ENCODE measurements at regions not wholly inside any gene's neighbourhood (a gene's known extent, or its start where the extent isn't known, plus 50 kb on each side); places are given as distances from the start of the nearest gene placed in this dataset.
A peak's percentile ranks its signal among the peaks of the same experiment; 100 is the strongest.

- TF ChIP-seq JUN (IDR thresholded peaks at IDR 0.05; ENCODE audit: borderline replicate concordance, insufficient read depth, insufficient read length, low read depth) (no peak), MAX (IDR thresholded peaks at IDR 0.05; ENCODE audit: insufficient read depth, insufficient read length) (no peak)
- no peak overlapping the region for H3K4me2 ChIP-seq (ENCODE audit: insufficient read depth, low read length)
- H3K9ac ChIP-seq (replicated peaks; ENCODE audit: extremely low read depth, insufficient read depth, low read length): no peak overlapping the region
- no peaks in the 10 kb centered on the region for H3K9me3 ChIP-seq (replicated peaks; ENCODE audit: control insufficient read depth, insufficient read depth, low read length)
- BruUV-seq (replicated peaks): no TSS peak
- H3K4me1 ChIP-seq (ENCODE audit: control insufficient read depth, extremely low read depth, insufficient read depth, low read length): peaks cover 6% of the 10 kb centered on the region
- CTCF ChIA-PET: no interaction called here
- POLR2A ChIA-PET: no interaction called here
- FAIRE-seq: peak; percentile 59
- peak; percentile 64 for DNase-seq (ENCODE audit: low read depth, low spot score)
- no peak overlapping the region for H3K4me3 ChIP-seq (replicated peaks in 1 of 3; ENCODE audit: insufficient read depth in 1 of 3, low read depth in 1 of 3, low read length in 3 of 3)
- H2AFZ ChIP-seq (ENCODE audit: low read depth, low read length): peak overlapping the region; percentile 66
- H3K27ac ChIP-seq (ENCODE audit: insufficient read depth, low read depth, low read length): no peak overlapping the region
- no peaks in the 10 kb centered on the region for H3K79me2 ChIP-seq (ENCODE audit: control insufficient read depth, insufficient read depth, low read length)
- dilution Hi-C loops (cut with MboI; ENCODE audit: extremely low pct_ligation_motif_present, low sequenced_read_pairs): no loop called here
- intact Hi-C loops (cut with micrococcal nuclease): no loop called here
- no peaks in the 10 kb centered on the region for H3K9me1 ChIP-seq (replicated peaks; ENCODE audit: control insufficient read depth, extremely low read depth, insufficient read depth, low read length)
- H3K27me3 ChIP-seq (ENCODE audit: control insufficient read depth in 2 of 2, insufficient read depth in 2 of 2, low read length in 2 of 2): no peaks in the 10 kb centered on the region
- H3K36me3 ChIP-seq (ENCODE audit: control insufficient read depth in 2 of 2, extremely low read depth in 1 of 2, insufficient read depth in 2 of 2, low read length in 2 of 2): no peaks in the 10 kb centered on the region
- no peaks in the 10 kb centered on the region for H4K20me1 ChIP-seq (replicated peaks; ENCODE audit: control insufficient read depth, extremely low read depth, insufficient read depth, low read length)
Measured at GRCh38 chr5:44868541-44868940, 59.8 kb downstream of the MRPS30 start.

GRCh38 chr5:44869928-44870327 is 61.2 kb downstream of the MRPS30 start:
- FAIRE-seq: no peak
- TF ChIP-seq MAX (IDR thresholded peaks at IDR 0.05; ENCODE audit: insufficient read depth, insufficient read length) (no peak), EZH2 (IDR thresholded peaks at IDR 0.05; ENCODE audit: borderline replicate concordance, low read depth, low read length, severe bottlenecking) (no peak), CTCF (IDR thresholded peaks at IDR 0.05; ENCODE audit: extremely low read depth in 1 of 2, insufficient read depth in 1 of 2, low read depth in 1 of 2, low read length in 2 of 2) (no peak), MYC (IDR thresholded peaks at IDR 0.05; ENCODE audit: low read depth, low read length) (no peak), POLR2A (IDR thresholded peaks at IDR 0.05; ENCODE audit: low read depth, low read length) (no peak), POLR2AphosphoS5 (IDR thresholded peaks at IDR 0.05; ENCODE audit: insufficient read depth, low read depth, low read length) (no peak), GATA2 (IDR thresholded peaks at IDR 0.05; ENCODE audit: insufficient read depth, insufficient read length, low read depth, low read length) (no peak)
- BruUV-seq (replicated peaks): no TSS peak

More at GRCh38 chr5:44869928-44870327, 61.2 kb downstream of the MRPS30 start:
- Histone ChIP-seq H3K4me3 (replicated peaks in 1 of 3; ENCODE audit: insufficient read depth in 1 of 3, low read depth in 1 of 3, low read length in 3 of 3) (no peak overlapping the region), H3K9ac (replicated peaks; ENCODE audit: extremely low read depth, insufficient read depth, low read length) (no peak overlapping the region), H4K20me1 (replicated peaks; ENCODE audit: control insufficient read depth, extremely low read depth, insufficient read depth, low read length) (no peaks in the 10 kb centered on the region), H3K9me3 (replicated peaks; ENCODE audit: control insufficient read depth, insufficient read depth, low read length) (no peaks in the 10 kb centered on the region), H3K36me3 (ENCODE audit: control insufficient read depth in 2 of 2, extremely low read depth in 1 of 2, insufficient read depth in 2 of 2, low read length in 2 of 2) (no peaks in the 10 kb centered on the region), H3K4me1 (ENCODE audit: control insufficient read depth, extremely low read depth, insufficient read depth, low read length) (peaks cover 7% of the 10 kb centered on the region), H2AFZ (ENCODE audit: low read depth, low read length) (no peak overlapping the region), H3K27me3 (ENCODE audit: control insufficient read depth in 2 of 2, insufficient read depth in 2 of 2, low read length in 2 of 2) (no peaks in the 10 kb centered on the region), H3K79me2 (ENCODE audit: control insufficient read depth, insufficient read depth, low read length) (no peaks in the 10 kb centered on the region), H3K9me1 (replicated peaks; ENCODE audit: control insufficient read depth, extremely low read depth, insufficient read depth, low read length) (no peaks in the 10 kb centered on the region), H3K27ac (ENCODE audit: insufficient read depth, low read depth, low read length) (no peak overlapping the region), H3K4me2 (ENCODE audit: insufficient read depth, low read length) (no peak overlapping the region)
- DNase-seq (ENCODE audit: low read depth, low spot score): no peak
- dilution Hi-C loops (cut with MboI; ENCODE audit: extremely low pct_ligation_motif_present, low sequenced_read_pairs) (no loop called here), intact Hi-C loops (cut with micrococcal nuclease) (no loop called here)
- POLR2A ChIA-PET: no interaction called here
- CTCF ChIA-PET: no interaction called here
